Sigmoid colon (tissue), 4 donors: ENCODE measurements at regions not wholly inside any gene's neighbourhood (a gene's known extent, or its start where the extent isn't known, plus 50 kb on each side); places are given as distances from the start of the nearest gene placed in this dataset.

Experiments used
- CTCF ChIP-seq, 4 experiments: fragments of 450-650 bp in 3 of 4; fragments of 200-600 bp in 1 of 4; IDR thresholded peaks; one replicate each; pipeline ENCODE4 v1.5.1; 2016 to 2019; ENCODE audit warnings: antibody characterized with exemption in 4 of 4, mild to moderate bottlenecking in 3 of 4, moderate library complexity in 2 of 4
- POLR2A ChIP-seq, 2 donors: fragments of 450-650 bp; IDR thresholded peaks; one replicate each; pipeline ENCODE4 v1.6.1; 2016; ENCODE audit warnings: antibody characterized with exemption in 2 of 2, mild to moderate bottlenecking in 2 of 2, moderate library complexity in 2 of 2
- POLR2AphosphoS5 ChIP-seq, 4 donors: sonication (generic); formaldehyde crosslinking; IDR thresholded peaks; one replicate each; pipeline ENCODE4 v1.6.1; 2017; ENCODE audit warnings: antibody characterized with exemption in 4 of 4

GRCh38 chr5:4197151-4197550 lies 601.5 kb downstream of the IRX1 start:
- TF ChIP-seq POLR2AphosphoS5 (IDR thresholded peaks at IDR 0.05) (no peak), POLR2A (IDR thresholded peaks at IDR 0.05) (no peak), CTCF (IDR thresholded peaks at IDR 0.05) (no peak)
